ENCODE measurements at regions not wholly inside any gene's neighbourhood (a gene's known extent, or its start where the extent isn't known, plus 50 kb on each side); places are given as distances from the start of the nearest gene placed in this dataset.

DNA sequence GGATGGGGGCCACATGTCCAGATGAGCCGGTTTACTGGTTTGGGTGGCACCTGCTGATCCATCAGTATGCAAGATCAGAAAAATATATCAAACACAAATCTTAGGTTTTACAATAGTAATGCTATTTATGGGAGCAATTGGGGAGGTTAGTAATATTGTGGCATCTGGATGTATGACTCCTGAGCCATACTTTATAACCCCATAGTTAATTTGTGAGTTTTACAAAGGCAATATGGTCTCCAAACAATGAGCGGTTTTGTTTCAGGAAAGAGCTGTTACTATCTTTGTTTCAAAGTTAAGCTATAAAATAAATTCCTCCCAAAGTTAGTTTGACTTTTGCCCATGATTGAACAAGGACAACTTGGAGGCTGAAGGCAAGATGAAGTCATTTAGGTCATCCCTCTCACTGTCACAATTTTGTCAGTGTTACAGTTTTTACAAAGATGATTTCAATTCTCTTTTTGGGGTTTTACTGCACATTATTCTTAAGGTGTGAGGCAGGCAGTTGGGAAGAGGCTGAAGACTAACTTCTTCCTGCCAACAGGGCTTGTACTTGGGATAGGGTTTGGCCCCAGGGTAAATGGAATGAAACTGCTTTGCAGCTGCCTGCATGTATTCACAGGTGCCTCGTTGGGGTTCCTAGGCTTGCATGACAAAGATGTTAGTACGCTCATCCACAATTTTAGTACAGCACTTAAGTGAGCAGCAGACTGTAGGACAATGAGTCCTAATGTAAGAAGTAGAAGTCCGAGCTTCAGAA lies 296.6 kb upstream of the NDN start:
- Histone ChIP-seq H3K9me3 (ENCODE audit: control insufficient read depth, insufficient read depth, low read depth, low read length) (0 out of 2 replicates have a peak, but pooled peaks cover 3% of the 10 kb centered on the region), H3K27me3 (ENCODE audit: control insufficient read depth, insufficient read depth, low read length) (no peaks in the 10 kb centered on the region), H3K4me1 (ENCODE audit: control insufficient read depth, insufficient read depth, low read length) (no peaks in the 10 kb centered on the region), H3K27ac (ENCODE audit: low read length) (no peak overlapping the region), H3K36me3 (ENCODE audit: control insufficient read depth, insufficient read depth, low read length) (no peaks in the 10 kb centered on the region), H3K4me3 (ENCODE audit: low read depth in 2 of 2, low read length in 2 of 2) (no peak overlapping the region)
- intact Hi-C loops (cut with micrococcal nuclease; ENCODE audit: unreplicated experiment) = no loop called here
- ChIA-PET CTCF (no interaction called here), POLR2A (no interaction called here)
- BruUV-seq (replicated peaks) = no TSS peak
- in situ Hi-C loops (cut with HindIII; ENCODE audit: low pct_unique_long_range_greater_than_20kb, low sequenced_read_pairs) = no loop called here
- DNase-seq (ENCODE audit: low read depth, low spot score) = no peak
- TF ChIP-seq POLR2AphosphoS5 (IDR thresholded peaks at IDR 0.05; ENCODE audit: low read depth, low read length) = no peak
- no peak for TF ChIP-seq TCF7L2 (IDR thresholded peaks at IDR 0.05; ENCODE audit: low read depth, low read length)
- TF ChIP-seq, protein P1, sequence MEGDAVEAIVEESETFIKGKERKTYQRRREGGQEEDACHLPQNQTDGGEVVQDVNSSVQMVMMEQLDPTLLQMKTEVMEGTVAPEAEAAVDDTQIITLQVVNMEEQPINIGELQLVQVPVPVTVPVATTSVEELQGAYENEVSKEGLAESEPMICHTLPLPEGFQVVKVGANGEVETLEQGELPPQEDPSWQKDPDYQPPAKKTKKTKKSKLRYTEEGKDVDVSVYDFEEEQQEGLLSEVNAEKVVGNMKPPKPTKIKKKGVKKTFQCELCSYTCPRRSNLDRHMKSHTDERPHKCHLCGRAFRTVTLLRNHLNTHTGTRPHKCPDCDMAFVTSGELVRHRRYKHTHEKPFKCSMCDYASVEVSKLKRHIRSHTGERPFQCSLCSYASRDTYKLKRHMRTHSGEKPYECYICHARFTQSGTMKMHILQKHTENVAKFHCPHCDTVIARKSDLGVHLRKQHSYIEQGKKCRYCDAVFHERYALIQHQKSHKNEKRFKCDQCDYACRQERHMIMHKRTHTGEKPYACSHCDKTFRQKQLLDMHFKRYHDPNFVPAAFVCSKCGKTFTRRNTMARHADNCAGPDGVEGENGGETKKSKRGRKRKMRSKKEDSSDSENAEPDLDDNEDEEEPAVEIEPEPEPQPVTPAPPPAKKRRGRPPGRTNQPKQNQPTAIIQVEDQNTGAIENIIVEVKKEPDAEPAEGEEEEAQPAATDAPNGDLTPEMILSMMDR (IDR thresholded peaks at IDR 0.05) = no peak
- TF ChIP-seq SIN3A (IDR thresholded peaks at IDR 0.05; ENCODE audit: borderline replicate concordance, insufficient read depth, low read depth, low read length) = no peak
- TF ChIP-seq, protein P2, sequence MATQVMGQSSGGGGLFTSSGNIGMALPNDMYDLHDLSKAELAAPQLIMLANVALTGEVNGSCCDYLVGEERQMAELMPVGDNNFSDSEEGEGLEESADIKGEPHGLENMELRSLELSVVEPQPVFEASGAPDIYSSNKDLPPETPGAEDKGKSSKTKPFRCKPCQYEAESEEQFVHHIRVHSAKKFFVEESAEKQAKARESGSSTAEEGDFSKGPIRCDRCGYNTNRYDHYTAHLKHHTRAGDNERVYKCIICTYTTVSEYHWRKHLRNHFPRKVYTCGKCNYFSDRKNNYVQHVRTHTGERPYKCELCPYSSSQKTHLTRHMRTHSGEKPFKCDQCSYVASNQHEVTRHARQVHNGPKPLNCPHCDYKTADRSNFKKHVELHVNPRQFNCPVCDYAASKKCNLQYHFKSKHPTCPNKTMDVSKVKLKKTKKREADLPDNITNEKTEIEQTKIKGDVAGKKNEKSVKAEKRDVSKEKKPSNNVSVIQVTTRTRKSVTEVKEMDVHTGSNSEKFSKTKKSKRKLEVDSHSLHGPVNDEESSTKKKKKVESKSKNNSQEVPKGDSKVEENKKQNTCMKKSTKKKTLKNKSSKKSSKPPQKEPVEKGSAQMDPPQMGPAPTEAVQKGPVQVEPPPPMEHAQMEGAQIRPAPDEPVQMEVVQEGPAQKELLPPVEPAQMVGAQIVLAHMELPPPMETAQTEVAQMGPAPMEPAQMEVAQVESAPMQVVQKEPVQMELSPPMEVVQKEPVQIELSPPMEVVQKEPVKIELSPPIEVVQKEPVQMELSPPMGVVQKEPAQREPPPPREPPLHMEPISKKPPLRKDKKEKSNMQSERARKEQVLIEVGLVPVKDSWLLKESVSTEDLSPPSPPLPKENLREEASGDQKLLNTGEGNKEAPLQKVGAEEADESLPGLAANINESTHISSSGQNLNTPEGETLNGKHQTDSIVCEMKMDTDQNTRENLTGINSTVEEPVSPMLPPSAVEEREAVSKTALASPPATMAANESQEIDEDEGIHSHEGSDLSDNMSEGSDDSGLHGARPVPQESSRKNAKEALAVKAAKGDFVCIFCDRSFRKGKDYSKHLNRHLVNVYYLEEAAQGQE (IDR thresholded peaks at IDR 0.05; ENCODE audit: insufficient read depth in 1 of 2, low read depth in 2 of 2, low read length in 1 of 2) = no peak
- ATAC-seq = no peak

DNA sequence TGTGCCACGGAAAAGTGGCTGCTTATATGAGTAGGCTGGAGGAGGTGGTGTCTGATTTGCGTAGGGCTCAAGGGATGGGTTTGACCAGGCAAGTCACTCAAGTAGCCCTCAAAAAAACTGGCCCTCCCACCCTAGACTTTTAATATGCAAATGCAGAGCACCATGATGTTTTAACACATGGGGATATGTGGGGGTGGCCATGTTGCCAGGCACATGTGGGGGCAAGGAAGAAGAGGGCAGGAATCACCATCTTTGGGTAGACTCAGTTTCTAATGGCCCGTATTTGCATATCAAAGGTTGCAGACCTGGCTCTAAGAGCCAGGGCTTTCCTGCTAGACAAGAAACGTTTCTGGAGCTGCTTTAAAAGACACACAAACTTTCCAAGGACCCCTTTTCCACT lies 307.2 kb upstream of the NDN start:
- no peak for ATAC-seq
- no peak overlapping the region for H3K4me3 ChIP-seq (ENCODE audit: low read depth in 2 of 2, low read length in 2 of 2)
- ChIA-PET POLR2A (no interaction called here), CTCF (no interaction called here)
- TF ChIP-seq SIN3A (IDR thresholded peaks at IDR 0.05; ENCODE audit: borderline replicate concordance, insufficient read depth, low read depth, low read length) = no peak
- H3K36me3 ChIP-seq (ENCODE audit: control insufficient read depth, insufficient read depth, low read length) = no peaks in the 10 kb centered on the region
- no peaks in the 10 kb centered on the region; the same call in 1 of the 2 replicates for H3K9me3 ChIP-seq (ENCODE audit: control insufficient read depth, insufficient read depth, low read depth, low read length)
- no peaks in the 10 kb centered on the region for H3K4me1 ChIP-seq (ENCODE audit: control insufficient read depth, insufficient read depth, low read length)
- intact Hi-C loops (cut with micrococcal nuclease; ENCODE audit: unreplicated experiment) = no loop called here
- no TSS peak for BruUV-seq (replicated peaks)
- no peak for DNase-seq (ENCODE audit: low read depth, low spot score)
- in situ Hi-C loops (cut with HindIII; ENCODE audit: low pct_unique_long_range_greater_than_20kb, low sequenced_read_pairs) = no loop called here
- H3K27ac ChIP-seq (ENCODE audit: low read length) = no peak overlapping the region
- H3K27me3 ChIP-seq (ENCODE audit: control insufficient read depth, insufficient read depth, low read length) = no peaks in the 10 kb centered on the region

DNA sequence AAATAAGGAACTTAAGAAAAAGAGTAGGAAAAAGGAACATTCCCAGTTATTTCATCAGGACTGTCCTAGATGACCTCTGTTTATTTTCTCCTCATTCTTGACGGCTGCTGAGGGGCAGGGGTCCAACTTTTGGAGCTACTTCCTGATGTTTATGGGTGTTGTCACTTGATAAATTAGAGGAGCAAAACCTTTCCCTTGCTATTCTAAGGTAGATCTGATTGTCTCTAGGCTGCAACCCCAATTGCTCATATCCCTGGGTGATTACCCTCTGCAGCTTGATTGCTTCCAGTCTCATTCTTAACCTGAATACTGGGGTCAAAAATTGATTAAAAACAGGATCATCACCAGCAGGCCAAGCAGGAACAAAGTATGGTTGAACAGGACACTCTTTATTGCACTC lies 311.0 kb upstream of the NDN start:
- no peaks in the 10 kb centered on the region for H3K4me1 ChIP-seq (ENCODE audit: control insufficient read depth, insufficient read depth, low read length)
- DNase-seq (ENCODE audit: low read depth, low spot score) (no peak), ATAC-seq (no peak)
- no peaks in the 10 kb centered on the region; the same call in 1 of the 2 replicates for H3K9me3 ChIP-seq (ENCODE audit: control insufficient read depth, insufficient read depth, low read depth, low read length)
- H3K4me3 ChIP-seq (ENCODE audit: low read depth in 2 of 2, low read length in 2 of 2) = no peak overlapping the region
- H3K36me3 ChIP-seq (ENCODE audit: control insufficient read depth, insufficient read depth, low read length) = no peaks in the 10 kb centered on the region
- H3K27me3 ChIP-seq (ENCODE audit: control insufficient read depth, insufficient read depth, low read length) = no peaks in the 10 kb centered on the region
- no peak for TF ChIP-seq POLR2AphosphoS5 (IDR thresholded peaks at IDR 0.05; ENCODE audit: low read depth, low read length)
- TF ChIP-seq, protein P2 (IDR thresholded peaks at IDR 0.05; ENCODE audit: insufficient read depth in 1 of 2, low read depth in 2 of 2, low read length in 1 of 2) = no peak
- no peak for TF ChIP-seq SIN3A (IDR thresholded peaks at IDR 0.05; ENCODE audit: borderline replicate concordance, insufficient read depth, low read depth, low read length)
- no peak for TF ChIP-seq TCF7L2 (IDR thresholded peaks at IDR 0.05; ENCODE audit: low read depth, low read length)
- TF ChIP-seq, protein P1 (IDR thresholded peaks at IDR 0.05) = no peak
- intact Hi-C loops (cut with micrococcal nuclease; ENCODE audit: unreplicated experiment) (no loop called here), in situ Hi-C loops (cut with HindIII; ENCODE audit: low pct_unique_long_range_greater_than_20kb, low sequenced_read_pairs) (no loop called here)
- H3K27ac ChIP-seq (ENCODE audit: low read length) = no peak overlapping the region
- ChIA-PET POLR2A (no interaction called here), CTCF (no interaction called here)
- no TSS peak for BruUV-seq (replicated peaks)
